ENCODE measurements at regions not wholly inside any gene's neighbourhood (a gene's known extent, or its start where the extent isn't known, plus 50 kb on each side); places are given as distances from the start of the nearest gene placed in this dataset.

DNA sequence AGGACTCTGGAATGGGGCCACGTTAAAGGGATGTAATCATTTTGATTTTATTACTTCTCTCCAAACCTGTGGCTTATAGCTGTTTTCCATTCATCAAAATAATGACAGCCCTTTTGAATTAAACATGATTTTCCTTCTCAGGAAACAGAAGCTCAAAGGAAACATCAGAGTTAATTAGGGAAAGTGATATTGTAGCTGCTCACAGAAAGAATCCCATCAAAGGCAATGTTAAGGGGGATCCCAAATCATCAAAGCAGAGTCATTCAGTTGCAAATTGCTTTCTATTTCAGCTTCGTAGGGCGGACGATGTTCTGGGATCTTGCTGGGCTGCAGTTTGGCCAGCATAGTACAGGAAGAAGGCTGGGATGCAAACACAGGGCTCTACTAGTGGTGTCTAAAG is 563.2 kb downstream of the CCSER2 start:
- TF ChIP-seq NFE2L1 (CRISPR knock-in tag; IDR thresholded peaks at IDR 0.05) (no peak), ZNF232 (CRISPR knock-in tag; IDR thresholded peaks at IDR 0.05) (no peak), MYBL2 (CRISPR knock-in tag; IDR thresholded peaks at IDR 0.05) (no peak), NFYB (CRISPR knock-in tag; conservative IDR thresholded peaks at IDR 0.05; ENCODE audit: low read depth) (no peak), PRRX2 (CRISPR knock-in tag; IDR thresholded peaks at IDR 0.05) (no peak)
- TF ChIP-seq, protein P1, sequence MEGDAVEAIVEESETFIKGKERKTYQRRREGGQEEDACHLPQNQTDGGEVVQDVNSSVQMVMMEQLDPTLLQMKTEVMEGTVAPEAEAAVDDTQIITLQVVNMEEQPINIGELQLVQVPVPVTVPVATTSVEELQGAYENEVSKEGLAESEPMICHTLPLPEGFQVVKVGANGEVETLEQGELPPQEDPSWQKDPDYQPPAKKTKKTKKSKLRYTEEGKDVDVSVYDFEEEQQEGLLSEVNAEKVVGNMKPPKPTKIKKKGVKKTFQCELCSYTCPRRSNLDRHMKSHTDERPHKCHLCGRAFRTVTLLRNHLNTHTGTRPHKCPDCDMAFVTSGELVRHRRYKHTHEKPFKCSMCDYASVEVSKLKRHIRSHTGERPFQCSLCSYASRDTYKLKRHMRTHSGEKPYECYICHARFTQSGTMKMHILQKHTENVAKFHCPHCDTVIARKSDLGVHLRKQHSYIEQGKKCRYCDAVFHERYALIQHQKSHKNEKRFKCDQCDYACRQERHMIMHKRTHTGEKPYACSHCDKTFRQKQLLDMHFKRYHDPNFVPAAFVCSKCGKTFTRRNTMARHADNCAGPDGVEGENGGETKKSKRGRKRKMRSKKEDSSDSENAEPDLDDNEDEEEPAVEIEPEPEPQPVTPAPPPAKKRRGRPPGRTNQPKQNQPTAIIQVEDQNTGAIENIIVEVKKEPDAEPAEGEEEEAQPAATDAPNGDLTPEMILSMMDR (IDR thresholded peaks at IDR 0.05), result no peak
- TF ChIP-seq, protein P2, sequence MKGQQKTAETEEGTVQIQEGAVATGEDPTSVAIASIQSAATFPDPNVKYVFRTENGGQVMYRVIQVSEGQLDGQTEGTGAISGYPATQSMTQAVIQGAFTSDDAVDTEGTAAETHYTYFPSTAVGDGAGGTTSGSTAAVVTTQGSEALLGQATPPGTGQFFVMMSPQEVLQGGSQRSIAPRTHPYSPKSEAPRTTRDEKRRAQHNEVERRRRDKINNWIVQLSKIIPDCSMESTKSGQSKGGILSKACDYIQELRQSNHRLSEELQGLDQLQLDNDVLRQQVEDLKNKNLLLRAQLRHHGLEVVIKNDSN (CRISPR knock-in tag; IDR thresholded peaks at IDR 0.05), result no peak

Measured in WTC11 (cell line).